GM12874 (cell line): ENCODE measurements at regions not wholly inside any gene's neighbourhood (a gene's known extent, or its start where the extent isn't known, plus 50 kb on each side); places are given as distances from the start of the nearest gene placed in this dataset.

Experiments used
- CTCF ChIP-seq: IDR thresholded peaks from 2 replicates; pipeline ENCODE4 v1.5.1; 2011; ENCODE audit warnings: low read depth, mild to moderate bottlenecking, control low read depth, low read length, moderate library complexity; ENCODE audit not compliant: insufficient read depth

- no peak for TF ChIP-seq CTCF
Observed at GRCh38 chr5:147983742-147984141, 77.4 kb upstream of the C5orf46 start.

GRCh38 chr5:147981074-147981473 is 74.7 kb upstream of the C5orf46 start:
- no peak for TF ChIP-seq CTCF

GRCh38 chr5:147979761-147980160 is 73.4 kb upstream of the C5orf46 start:
- no peak for TF ChIP-seq CTCF

- no peak for TF ChIP-seq CTCF
Observed at GRCh38 chr5:147972076-147972840, 65.9 kb upstream of the C5orf46 start.

GRCh38 chr5:147971472-147971871 is 65.1 kb upstream of the C5orf46 start:
- TF ChIP-seq CTCF: no peak

GRCh38 chr5:147968855-147969254 is 62.5 kb upstream of the C5orf46 start:
- no peak for TF ChIP-seq CTCF

GRCh38 chr5:147966829-147967228 is 60.5 kb upstream of the C5orf46 start:
- no peak for TF ChIP-seq CTCF

GRCh38 chr5:147966326-147966725 is 60.0 kb upstream of the C5orf46 start:
- TF ChIP-seq CTCF: no peak
